ENCODE measurements at regions not wholly inside any gene's neighbourhood (a gene's known extent, or its start where the extent isn't known, plus 50 kb on each side); places are given as distances from the start of the nearest gene placed in this dataset.

DNA sequence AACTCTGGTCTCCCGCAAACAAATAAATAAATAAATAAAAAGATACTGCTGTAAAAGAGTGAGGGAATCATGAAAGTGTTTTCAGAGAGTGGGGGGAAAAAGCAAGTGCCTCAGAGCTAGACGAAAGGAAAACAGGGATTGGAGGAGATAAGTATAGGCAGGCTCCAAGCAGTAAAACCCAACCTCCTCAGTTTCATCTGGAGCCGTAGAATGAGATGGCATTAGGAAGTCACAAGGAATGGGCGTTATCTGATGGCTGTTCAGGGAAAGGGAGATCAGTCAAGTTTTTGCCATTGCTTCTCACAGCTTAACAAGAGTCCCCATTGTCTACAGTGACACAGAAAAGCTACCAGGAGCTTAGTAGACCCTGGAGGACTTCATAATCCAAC lies 451.5 kb upstream of the PPP2R3A start:
- Mint-ChIP-seq H3K27me3 (ENCODE audit: low read depth) (no peaks in the 10 kb centered on the region), H3K36me3 (ENCODE audit: insufficient read depth) (no peaks in the 10 kb centered on the region), H3K4me3 (no peak overlapping the region), H3K4me1 (ENCODE audit: low read depth) (no peaks in the 10 kb centered on the region), H3K9me3 (peaks cover 6% of the 10 kb centered on the region)
- no peak for DNase-seq
- no peak for ATAC-seq

GRCh38 chr3:135516143-135516542 lies 449.4 kb upstream of the PPP2R3A start:
- ATAC-seq (no peak), DNase-seq (no peak)
- Mint-ChIP-seq H3K36me3 (ENCODE audit: insufficient read depth) (no peaks in the 10 kb centered on the region), H3K9me3 (no peaks in the 10 kb centered on the region), H3K27me3 (ENCODE audit: low read depth) (no peaks in the 10 kb centered on the region), H3K4me1 (ENCODE audit: low read depth) (no peaks in the 10 kb centered on the region), H3K4me3 (no peak overlapping the region)

DNA sequence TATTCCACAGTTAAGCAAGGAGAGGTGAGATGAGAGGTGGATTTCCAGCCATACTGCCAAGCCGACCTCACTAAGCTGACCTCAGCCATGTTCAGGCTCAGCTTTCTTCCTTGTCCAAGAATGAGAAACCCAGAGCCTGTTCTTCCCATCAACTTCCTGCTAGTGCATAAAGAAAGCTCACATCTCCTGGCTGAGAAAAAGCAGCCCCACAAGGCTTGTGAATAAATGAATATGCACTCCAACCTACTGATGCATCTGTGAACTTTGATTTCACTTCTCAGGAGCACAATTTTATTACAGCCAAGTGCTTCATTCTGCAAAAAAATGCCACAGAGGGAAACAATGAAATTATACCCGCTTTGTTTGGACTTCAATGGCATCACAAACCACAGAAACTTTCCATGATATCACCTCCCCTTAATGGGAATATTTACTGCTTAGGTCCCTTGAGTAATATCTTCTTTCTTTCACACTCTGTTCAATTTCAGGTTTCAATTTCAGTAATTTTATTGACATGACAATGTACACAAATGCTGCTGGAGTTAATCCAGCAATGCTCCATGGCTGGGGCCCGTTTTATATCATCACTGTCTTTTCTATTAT lies 437.0 kb upstream of the PPP2R3A start:
- no peaks in the 10 kb centered on the region for H3K27me3 Mint-ChIP-seq (ENCODE audit: low read depth)
- H3K36me3 Mint-ChIP-seq (ENCODE audit: insufficient read depth): no peaks in the 10 kb centered on the region
- H3K4me1 Mint-ChIP-seq (ENCODE audit: low read depth): no peaks in the 10 kb centered on the region
- ATAC-seq (no peak), DNase-seq (no peak)
- no peaks in the 10 kb centered on the region for H3K9me3 Mint-ChIP-seq
- no peak overlapping the region for H3K4me3 Mint-ChIP-seq

DNA sequence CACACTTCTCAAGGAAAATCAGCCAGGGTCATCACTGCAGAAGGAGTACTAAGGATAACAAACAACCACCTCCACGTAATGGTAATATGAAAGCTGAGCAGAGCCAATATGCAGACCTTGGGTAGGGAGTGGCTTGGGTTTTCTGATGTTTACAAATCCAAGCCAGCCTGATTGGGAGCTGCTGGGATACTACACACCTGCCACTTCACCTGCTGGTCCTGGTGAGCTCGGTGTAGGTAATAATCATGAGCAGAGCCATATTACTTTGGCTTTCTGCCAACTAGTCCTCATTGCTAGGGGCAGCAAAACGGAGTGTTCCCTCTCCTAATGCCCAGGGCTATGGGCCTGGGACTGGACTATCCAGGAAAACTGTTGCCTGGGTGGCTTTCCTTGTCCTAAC lies 433.5 kb upstream of the PPP2R3A start:
- Mint-ChIP-seq H3K4me3 (no peak overlapping the region), H3K4me1 (ENCODE audit: low read depth) (no peaks in the 10 kb centered on the region), H3K27me3 (ENCODE audit: low read depth) (no peaks in the 10 kb centered on the region), H3K36me3 (ENCODE audit: insufficient read depth) (no peaks in the 10 kb centered on the region), H3K9me3 (no peaks in the 10 kb centered on the region)
- ATAC-seq (no peak), DNase-seq (no peak)

GRCh38 chr3:135538123-135538522 lies 427.4 kb upstream of the PPP2R3A start:
- no peaks in the 10 kb centered on the region for H3K27me3 Mint-ChIP-seq (ENCODE audit: low read depth)
- no peaks in the 10 kb centered on the region for H3K4me1 Mint-ChIP-seq (ENCODE audit: low read depth)
- no peak overlapping the region for H3K4me3 Mint-ChIP-seq
- H3K36me3 Mint-ChIP-seq (ENCODE audit: insufficient read depth): no peaks in the 10 kb centered on the region
- H3K9me3 Mint-ChIP-seq: no peaks in the 10 kb centered on the region
- no peak for DNase-seq
- ATAC-seq: no peak

- no peaks in the 10 kb centered on the region for H3K4me1 Mint-ChIP-seq (ENCODE audit: low read depth)
- no peaks in the 10 kb centered on the region for H3K36me3 Mint-ChIP-seq (ENCODE audit: insufficient read depth)
- H3K9me3 Mint-ChIP-seq: peaks cover 9% of the 10 kb centered on the region
- H3K4me3 Mint-ChIP-seq: no peak overlapping the region
- ATAC-seq (no peak), DNase-seq (no peak)
- no peaks in the 10 kb centered on the region for H3K27me3 Mint-ChIP-seq (ENCODE audit: low read depth)
Measured at GRCh38 chr3:135539351-135539750, 426.2 kb upstream of the PPP2R3A start.

GRCh38 chr3:135539854-135540253 lies 425.7 kb upstream of the PPP2R3A start:
- no peak for DNase-seq
- Mint-ChIP-seq H3K27me3 (ENCODE audit: low read depth) (no peaks in the 10 kb centered on the region), H3K9me3 (peaks cover 12% of the 10 kb centered on the region), H3K36me3 (ENCODE audit: insufficient read depth) (no peaks in the 10 kb centered on the region), H3K4me1 (ENCODE audit: low read depth) (no peaks in the 10 kb centered on the region), H3K4me3 (no peak overlapping the region)
- ATAC-seq: no peak

DNA sequence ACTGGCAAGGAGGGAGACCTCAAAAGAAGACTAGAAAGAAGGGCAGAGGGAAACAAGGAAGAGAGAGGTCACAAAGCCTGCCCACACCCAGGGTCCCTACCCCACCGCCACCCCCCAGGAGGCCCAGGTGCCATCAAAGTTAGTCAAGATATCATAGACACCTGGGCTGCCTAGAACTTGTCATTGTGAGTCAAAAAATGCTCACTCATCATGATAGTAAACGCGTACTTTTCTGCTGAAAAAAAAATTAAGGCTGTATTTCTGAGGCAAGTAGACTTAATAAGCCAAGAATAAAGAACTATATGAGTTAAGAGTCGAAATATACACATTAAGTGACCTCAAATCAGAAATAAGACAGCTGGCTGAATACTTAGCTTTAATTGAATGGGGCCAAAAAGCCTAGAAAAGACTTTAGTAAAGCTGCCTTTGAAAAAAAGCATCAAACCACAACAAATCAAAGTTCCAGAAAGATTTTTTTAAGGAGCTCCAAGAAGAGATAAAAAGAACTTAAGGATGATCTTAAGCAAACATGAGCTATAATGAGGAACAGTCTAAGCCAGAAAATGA lies 415.5 kb upstream of the PPP2R3A start:
- no peak overlapping the region for H3K4me3 Mint-ChIP-seq
- ATAC-seq (no peak), DNase-seq (no peak)
- H3K27me3 Mint-ChIP-seq (ENCODE audit: low read depth): no peaks in the 10 kb centered on the region
- no peaks in the 10 kb centered on the region for H3K4me1 Mint-ChIP-seq (ENCODE audit: low read depth)
- no peaks in the 10 kb centered on the region for H3K36me3 Mint-ChIP-seq (ENCODE audit: insufficient read depth)
- H3K9me3 Mint-ChIP-seq: no peaks in the 10 kb centered on the region

DNA sequence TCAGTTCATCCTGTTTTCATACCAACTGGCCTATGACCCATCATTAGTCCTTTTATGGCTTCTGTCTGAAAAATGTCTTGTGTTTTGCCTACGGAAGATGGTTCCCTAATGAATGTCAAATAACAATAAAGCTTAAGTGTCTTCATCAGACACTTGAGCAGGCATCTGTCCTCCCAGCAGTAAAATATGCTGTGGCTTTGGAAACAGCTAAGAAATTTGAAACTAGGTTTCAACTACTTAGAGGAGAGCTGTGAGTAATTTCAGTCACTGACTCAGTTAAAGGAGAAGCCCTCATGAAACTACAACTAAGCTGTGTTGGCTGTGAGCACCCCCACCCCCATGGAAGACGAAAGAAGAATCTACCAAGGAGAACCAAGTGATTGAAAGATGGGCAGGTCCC lies 409.4 kb upstream of the PPP2R3A start:
- peaks cover 6% of the 10 kb centered on the region for H3K9me3 Mint-ChIP-seq
- no peak overlapping the region for H3K4me3 Mint-ChIP-seq
- no peaks in the 10 kb centered on the region for H3K36me3 Mint-ChIP-seq (ENCODE audit: insufficient read depth)
- no peak for ATAC-seq
- H3K4me1 Mint-ChIP-seq (ENCODE audit: low read depth): no peaks in the 10 kb centered on the region
- no peaks in the 10 kb centered on the region for H3K27me3 Mint-ChIP-seq (ENCODE audit: low read depth)
- no peak for DNase-seq

GRCh38 chr3:135558150-135558783 lies 407.3 kb upstream of the PPP2R3A start:
- Mint-ChIP-seq H3K36me3 (ENCODE audit: insufficient read depth) (no peaks in the 10 kb centered on the region), H3K27me3 (ENCODE audit: low read depth) (no peaks in the 10 kb centered on the region)

GRCh38 chr3:135558906-135559305 lies 406.6 kb upstream of the PPP2R3A start:
- ATAC-seq: no peak
- DNase-seq: no peak
- Mint-ChIP-seq H3K27me3 (ENCODE audit: low read depth) (no peaks in the 10 kb centered on the region), H3K36me3 (ENCODE audit: insufficient read depth) (no peaks in the 10 kb centered on the region), H3K4me3 (no peak overlapping the region), H3K4me1 (ENCODE audit: low read depth) (no peaks in the 10 kb centered on the region), H3K9me3 (peaks cover 6% of the 10 kb centered on the region)

More at GRCh38 chr3:135558150-135558783, 407.3 kb upstream of the PPP2R3A start:
- no peak overlapping the region for H3K4me3 Mint-ChIP-seq
- DNase-seq (no peak), ATAC-seq (no peak)
- H3K9me3 Mint-ChIP-seq: peaks cover 6% of the 10 kb centered on the region
- H3K4me1 Mint-ChIP-seq (ENCODE audit: low read depth): no peaks in the 10 kb centered on the region

- no peak for ATAC-seq
- no peaks in the 10 kb centered on the region for H3K27me3 Mint-ChIP-seq (ENCODE audit: low read depth)
- peaks cover 6% of the 10 kb centered on the region for H3K9me3 Mint-ChIP-seq
- H3K4me3 Mint-ChIP-seq: no peak overlapping the region
- H3K36me3 Mint-ChIP-seq (ENCODE audit: insufficient read depth): no peaks in the 10 kb centered on the region
- no peaks in the 10 kb centered on the region for H3K4me1 Mint-ChIP-seq (ENCODE audit: low read depth)
- DNase-seq: no peak
Measured at GRCh38 chr3:135559802-135560201, 405.7 kb upstream of the PPP2R3A start.

DNA sequence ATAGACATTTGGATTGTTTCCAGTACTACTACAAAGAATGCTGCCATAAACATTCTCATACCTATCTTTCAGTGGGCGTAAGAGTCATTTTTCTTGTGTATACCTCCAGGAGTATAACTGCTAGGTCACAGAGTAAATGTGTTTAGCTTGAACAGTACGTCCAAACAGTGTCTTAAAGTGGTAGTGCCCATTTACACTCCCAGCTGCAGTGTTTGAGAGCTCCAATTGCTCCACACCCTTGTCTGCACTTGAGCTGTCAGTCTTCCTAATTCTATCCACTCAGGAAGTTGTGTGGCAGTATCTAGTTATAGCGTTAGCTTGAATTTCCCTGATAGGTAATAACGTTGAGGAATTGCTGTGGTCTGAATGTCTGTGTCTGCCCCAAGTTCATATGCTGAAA lies 404.7 kb upstream of the PPP2R3A start:
- Mint-ChIP-seq H3K27me3 (ENCODE audit: low read depth) (no peaks in the 10 kb centered on the region), H3K36me3 (ENCODE audit: insufficient read depth) (no peaks in the 10 kb centered on the region), H3K4me3 (no peak overlapping the region), H3K9me3 (peaks cover 6% of the 10 kb centered on the region), H3K4me1 (ENCODE audit: low read depth) (no peaks in the 10 kb centered on the region)
- ATAC-seq: no peak
- no peak for DNase-seq

DNA sequence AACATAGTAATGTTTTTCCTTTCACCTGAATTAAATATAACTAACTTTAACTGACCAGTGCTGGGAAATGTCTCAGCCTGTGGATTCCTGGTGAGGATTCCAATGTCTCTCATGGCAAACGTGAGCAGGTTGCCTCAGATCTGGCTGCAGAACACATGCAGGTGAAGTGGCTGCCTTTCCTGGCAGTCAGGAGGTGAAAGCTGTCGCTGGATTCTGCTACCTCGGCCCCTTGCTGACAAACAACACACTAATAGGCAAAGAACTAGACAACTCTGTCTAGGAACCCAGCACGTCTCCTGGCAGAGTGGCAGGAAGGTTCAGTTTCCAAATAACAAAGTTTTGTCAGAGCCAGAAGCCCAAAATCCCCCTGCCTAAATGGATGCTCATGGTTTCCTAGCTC lies 400.8 kb upstream of the PPP2R3A start:
- Mint-ChIP-seq H3K9me3 (peaks cover 3% of the 10 kb centered on the region), H3K4me3 (no peak overlapping the region), H3K36me3 (ENCODE audit: insufficient read depth) (no peaks in the 10 kb centered on the region), H3K4me1 (ENCODE audit: low read depth) (no peaks in the 10 kb centered on the region), H3K27me3 (ENCODE audit: low read depth) (peaks cover 3% of the 10 kb centered on the region)
- DNase-seq: no peak
- no peak for ATAC-seq

- Mint-ChIP-seq H3K9me3 (peaks cover under 1% of the 10 kb centered on the region), H3K36me3 (ENCODE audit: insufficient read depth) (no peaks in the 10 kb centered on the region), H3K4me1 (ENCODE audit: low read depth) (no peaks in the 10 kb centered on the region), H3K4me3 (no peak overlapping the region), H3K27me3 (ENCODE audit: low read depth) (peaks cover 3% of the 10 kb centered on the region)
- ATAC-seq (no peak), DNase-seq (no peak)
Measured at GRCh38 chr3:135565546-135565945, 400.0 kb upstream of the PPP2R3A start.
